B cell (primary cell): ENCODE measurements at regions not wholly inside any gene's neighbourhood (a gene's known extent, or its start where the extent isn't known, plus 50 kb on each side); places are given as distances from the start of the nearest gene placed in this dataset.
A peak's percentile ranks its signal among the peaks of the same experiment; 100 is the strongest.

Source experiments
- ATAC-seq: fragments of 200-7000 bp; cut with Tn5 transposase; one replicate; pipeline ENCODE4 v1.10.0; 2021; ENCODE audit warnings: low read depth, mild to moderate bottlenecking, moderate number of reproducible peaks, moderate library complexity
- CTCF ChIA-PET: fragments of 350-600 bp; sonication (Branson Sonifier 250); formaldehyde crosslinking; loops from one replicate; lab custom pipeline; 2021; ENCODE audit warnings: antibody characterized with exemption, inconsistent platforms; lab: Charles Lee
- POLR2A ChIA-PET: fragments of 350-600 bp; sonication (Branson Sonifier 250); formaldehyde crosslinking; loops from one replicate; lab custom pipeline; 2021; ENCODE audit warnings: antibody characterized with exemption; lab: Charles Lee
- DNase-seq: peaks from one replicate; pipeline ENCODE4 v3.0.0; 2013
- H2AFZ ChIP-seq: 2 replicates; pipeline ENCODE4 v1.6.1; 2012; ENCODE audit warnings: mild to moderate bottlenecking, low read depth, low read length; ENCODE audit not compliant: insufficient read depth, poor library complexity, severe bottlenecking
- H3K27ac ChIP-seq, 2 donors: 1 replicate in 1 of 2; 2 replicates in 1 of 2; pipeline ENCODE4 v1.5.1; 2012 to 2013; ENCODE audit warnings: low read length in 2 of 2, mild to moderate bottlenecking in 2 of 2, moderate library complexity in 1 of 2
- H3K27me3 ChIP-seq, 4 experiments: fragments of 200-600 bp in 1 of 4; sonication (generic) in 1 of 4; replicated peaks in 1 of 4; 1 replicate in 2 of 4; 2 replicates in 2 of 4; pipeline versions ENCODE4 v1.6.1 to v1.7.0; 2013 to 2016; ENCODE audit warnings: low read length in 3 of 4, mild to moderate bottlenecking in 2 of 4, mixed read lengths in 1 of 4, moderate library complexity in 1 of 4; ENCODE audit not compliant: insufficient read depth in 4 of 4, control insufficient read depth in 3 of 4; ENCODE audit errors: control extremely low read depth in 1 of 4
- H3K36me3 ChIP-seq, 2 experiments: replicated peaks in 1 of 2; 1 replicate in 1 of 2; 2 replicates in 1 of 2; pipeline versions ENCODE4 v1.6.1 to v1.7.1; 2013; ENCODE audit warnings: low read length in 1 of 2; ENCODE audit not compliant: insufficient read depth in 2 of 2, control insufficient read depth in 1 of 2; ENCODE audit errors: control extremely low read depth in 1 of 2, extremely low read depth in 1 of 2
- H3K4me1 ChIP-seq, 2 donors: fragments of 200-600 bp in 1 of 2; sonication (generic) in 1 of 2; 1 replicate in 1 of 2; 2 replicates in 1 of 2; pipeline versions ENCODE4 v1.5.1 to v1.6.1; 2013 to 2017; ENCODE audit warnings: low read length in 2 of 2; ENCODE audit not compliant: control insufficient read depth in 2 of 2, insufficient read depth in 2 of 2
- H3K4me2 ChIP-seq: replicated peaks from 2 replicates; pipeline ENCODE3; 2012; ENCODE audit warnings: mild to moderate bottlenecking, low read depth, low read length; ENCODE audit not compliant: poor library complexity, severe bottlenecking
- H3K4me3 ChIP-seq, 5 experiments: fragments of 200-600 bp in 1 of 5; sonication (generic) in 1 of 5; 1 replicate in 3 of 5; 2 replicates in 2 of 5; pipeline versions ENCODE4 v1.5.1 to v1.7.0; 2011 to 2016; ENCODE audit warnings: low read length in 4 of 5, mild to moderate bottlenecking in 4 of 5, low read depth in 2 of 5, control low read depth in 1 of 5, moderate library complexity in 1 of 5; ENCODE audit not compliant: insufficient read depth in 1 of 5; ENCODE audit errors: control extremely low read depth in 1 of 5, extremely low read depth in 1 of 5
- H3K79me2 ChIP-seq: fragments of 200-600 bp; sonication (generic); one replicate; pipeline ENCODE4 v1.6.0; 2016; ENCODE audit warnings: low read length; ENCODE audit not compliant: control insufficient read depth, insufficient read depth
- H3K9ac ChIP-seq: fragments of 200-600 bp; sonication (generic); 2 replicates; pipeline ENCODE4 v1.6.1; 2017; ENCODE audit warnings: mild to moderate bottlenecking, low read length, moderate library complexity
- H3K9me3 ChIP-seq, 3 donors: one replicate each; pipeline versions ENCODE4 v1.6.1 to v1.7.1; 2013; ENCODE audit warnings: low read length in 2 of 3; ENCODE audit not compliant: control insufficient read depth in 2 of 3, insufficient read depth in 1 of 3; ENCODE audit errors: control extremely low read depth in 1 of 3
- H4K20me1 ChIP-seq: 2 replicates; pipeline ENCODE4 v1.6.0; 2012; ENCODE audit warnings: mild to moderate bottlenecking, low read length; ENCODE audit not compliant: insufficient read depth, control insufficient read depth, poor library complexity, severe bottlenecking
- H3K27ac Mint-ChIP-seq: one replicate; pipeline ENCODE4 v1.8.0; 2021; ENCODE audit warnings: mixed read lengths
- H3K27me3 Mint-ChIP-seq: one replicate; pipeline ENCODE4 v1.8.0; 2021; ENCODE audit warnings: mixed read lengths
- H3K4me1 Mint-ChIP-seq: one replicate; pipeline ENCODE4 v1.8.0; 2021; ENCODE audit warnings: mixed read lengths
- H3K4me3 Mint-ChIP-seq: one replicate; pipeline ENCODE4 v1.8.0; 2021; ENCODE audit warnings: mixed read lengths
- H3K9me3 Mint-ChIP-seq: one replicate; pipeline ENCODE4 v1.8.0; 2022; ENCODE audit warnings: mixed read lengths; ENCODE audit not compliant: insufficient read depth
- CTCF ChIP-seq: fragments of 200-600 bp; IDR thresholded peaks from one replicate; pipeline ENCODE4 v1.8.0; 2022; ENCODE audit warnings: antibody characterized with exemption, mild to moderate bottlenecking
- EZH2 ChIP-seq: IDR thresholded peaks from 2 replicates; pipeline ENCODE4 v1.6.1; 2012; ENCODE audit warnings: borderline replicate concordance, low read depth, mild to moderate bottlenecking, moderate library complexity, low read length; ENCODE audit not compliant: insufficient read depth, poor library complexity, severe bottlenecking
- WGBS: methylation state at CpG from one replicate; pipeline ENCODE4 v1.1.5; 2013; ENCODE audit warnings: missing lambda C conversion rate; ENCODE audit not compliant: insufficient coverage; 5-methylcytosine and 5-hydroxymethylcytosine counted together
- intact Hi-C: fragments of 100-400 bp; cut with micrococcal nuclease; formaldehyde crosslinking; loops from one replicate; pipeline ENCODE4 v1.10.0; 2022

GRCh38 chr12:92341065-92341668 lies 195.5 kb upstream of the BTG1 start:
- Histone ChIP-seq H3K4me3 (peak overlapping the region in 4 of 5 experiments; percentile 32 to 64 (median 56)), H3K4me2 (peak overlapping the region; percentile 74)
- WGBS, result 29% methylated on average over 8 of the region's 13 CpGs

More at GRCh38 chr12:92341065-92341668, 195.5 kb upstream of the BTG1 start:
- peak overlapping the region; percentile 66 to 91 for H3K27ac ChIP-seq
- peaks cover 43% of the 10 kb centered on the region for H3K4me1 Mint-ChIP-seq
- peak overlapping the region; percentile 67 for H3K9ac ChIP-seq
- peaks cover 19 to 27% of the 10 kb centered on the region in 2 donors for H3K4me1 ChIP-seq
- H3K36me3 ChIP-seq, result no peaks in the 10 kb centered on the region
- CTCF ChIA-PET, result interaction anchor here (0.7 to 1.6 kb wide), 4 partner anchors 19 to 229 kb away, joined by 3 to 5 read pairs (median 4); no protein-coding TSS in a partner anchor
- H3K27ac Mint-ChIP-seq, result peak overlapping the region; percentile 94
- intact Hi-C loops, result loop anchor here (2.0 kb wide), 1 partner anchor 22 kb away; no protein-coding TSS in a partner anchor
- DNase-seq (peak; percentile 66), ATAC-seq (peak; percentile 84)
- no peak for TF ChIP-seq CTCF
- TF ChIP-seq EZH2, result no peak
- H3K27me3 ChIP-seq, result no peaks in the 10 kb centered on the region
- H4K20me1 ChIP-seq, result no peaks in the 10 kb centered on the region
- POLR2A ChIA-PET, result interaction anchor here (0.7 to 0.9 kb wide), 2 partner anchors 10 to 22 kb away, joined by 3 read pairs; no protein-coding TSS in a partner anchor
- peaks cover 3% of the 10 kb centered on the region for H3K9me3 Mint-ChIP-seq
- H3K79me2 ChIP-seq, result no peaks in the 10 kb centered on the region
- peaks cover 0 to 11% (median 0%) of the 10 kb centered on the region in 3 donors for H3K9me3 ChIP-seq
- peak overlapping the region; percentile 93 for H3K4me3 Mint-ChIP-seq
- H3K27me3 Mint-ChIP-seq, result no peaks in the 10 kb centered on the region
- H2AFZ ChIP-seq, result peak overlapping the region; percentile 74
